Glutamatergic neuron (in vitro differentiated cells): ENCODE measurements at regions not wholly inside any gene's neighbourhood (a gene's known extent, or its start where the extent isn't known, plus 50 kb on each side); places are given as distances from the start of the nearest gene placed in this dataset.

Source experiments
- DNase-seq: peaks from one replicate; pipeline ENCODE4 v3.0.0; 2022
- H3K27ac Mint-ChIP-seq: one replicate; pipeline ENCODE4 v1.8.0; 2020; ENCODE audit warnings: mild to moderate bottlenecking, mixed read lengths, inconsistent platforms; ENCODE audit not compliant: unreplicated experiment
- H3K27me3 Mint-ChIP-seq: one replicate; pipeline ENCODE4 v1.8.0; 2020; ENCODE audit warnings: mild to moderate bottlenecking, moderate library complexity, mixed read lengths, inconsistent platforms; ENCODE audit not compliant: unreplicated experiment
- H3K36me3 Mint-ChIP-seq: one replicate; pipeline ENCODE4 v1.8.0; 2020; ENCODE audit warnings: mild to moderate bottlenecking, mixed read lengths, inconsistent platforms; ENCODE audit not compliant: unreplicated experiment
- H3K4me1 Mint-ChIP-seq: one replicate; pipeline ENCODE4 v1.8.0; 2020; ENCODE audit warnings: mild to moderate bottlenecking, low read depth, mixed read lengths, inconsistent platforms; ENCODE audit not compliant: unreplicated experiment
- H3K4me3 Mint-ChIP-seq: one replicate; pipeline ENCODE4 v1.8.0; 2020; ENCODE audit warnings: mild to moderate bottlenecking, mixed read lengths, inconsistent platforms; ENCODE audit not compliant: unreplicated experiment
- H3K9me3 Mint-ChIP-seq: one replicate; pipeline ENCODE4 v1.8.0; 2020; ENCODE audit warnings: mild to moderate bottlenecking, moderate library complexity, mixed read lengths, inconsistent platforms; ENCODE audit not compliant: unreplicated experiment
- TF ChIP-seq, protein P1 (sequence below): fragments of 200-600 bp; sonication (generic); IDR thresholded peaks from one replicate; pipeline ENCODE4 v1.5.0; 2021; ENCODE audit not compliant: partially characterized antibody, unreplicated experiment

DNA sequence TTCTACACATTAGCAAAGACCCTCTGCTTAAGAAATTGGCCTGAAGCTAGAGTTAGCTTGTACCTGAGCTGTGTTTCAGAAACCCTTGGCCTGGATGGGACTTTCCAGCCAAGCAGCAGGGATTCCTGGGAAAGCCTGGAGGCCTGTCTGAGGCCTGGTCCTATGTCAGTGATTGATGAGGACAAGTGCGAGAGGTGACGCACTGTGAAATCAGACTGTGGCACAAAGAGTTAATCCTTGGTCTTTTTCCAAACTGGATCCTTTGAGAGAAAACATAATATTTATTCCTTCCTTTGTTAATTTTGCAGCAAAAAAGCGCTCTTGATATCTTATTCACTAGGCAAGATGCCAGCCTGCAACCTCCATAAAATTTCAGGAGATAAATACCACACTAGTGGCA, 225.0 kb upstream of the ATP11B start:
- no peak for DNase-seq
- no peaks in the 10 kb centered on the region for H3K36me3 Mint-ChIP-seq
- no peak overlapping the region for H3K27ac Mint-ChIP-seq
- TF ChIP-seq, protein P1, sequence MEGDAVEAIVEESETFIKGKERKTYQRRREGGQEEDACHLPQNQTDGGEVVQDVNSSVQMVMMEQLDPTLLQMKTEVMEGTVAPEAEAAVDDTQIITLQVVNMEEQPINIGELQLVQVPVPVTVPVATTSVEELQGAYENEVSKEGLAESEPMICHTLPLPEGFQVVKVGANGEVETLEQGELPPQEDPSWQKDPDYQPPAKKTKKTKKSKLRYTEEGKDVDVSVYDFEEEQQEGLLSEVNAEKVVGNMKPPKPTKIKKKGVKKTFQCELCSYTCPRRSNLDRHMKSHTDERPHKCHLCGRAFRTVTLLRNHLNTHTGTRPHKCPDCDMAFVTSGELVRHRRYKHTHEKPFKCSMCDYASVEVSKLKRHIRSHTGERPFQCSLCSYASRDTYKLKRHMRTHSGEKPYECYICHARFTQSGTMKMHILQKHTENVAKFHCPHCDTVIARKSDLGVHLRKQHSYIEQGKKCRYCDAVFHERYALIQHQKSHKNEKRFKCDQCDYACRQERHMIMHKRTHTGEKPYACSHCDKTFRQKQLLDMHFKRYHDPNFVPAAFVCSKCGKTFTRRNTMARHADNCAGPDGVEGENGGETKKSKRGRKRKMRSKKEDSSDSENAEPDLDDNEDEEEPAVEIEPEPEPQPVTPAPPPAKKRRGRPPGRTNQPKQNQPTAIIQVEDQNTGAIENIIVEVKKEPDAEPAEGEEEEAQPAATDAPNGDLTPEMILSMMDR: no peak
- H3K4me3 Mint-ChIP-seq: no peak overlapping the region
- H3K9me3 Mint-ChIP-seq: peaks cover 3% of the 10 kb centered on the region
- no peaks in the 10 kb centered on the region for H3K27me3 Mint-ChIP-seq
- H3K4me1 Mint-ChIP-seq: no peaks in the 10 kb centered on the region

DNA sequence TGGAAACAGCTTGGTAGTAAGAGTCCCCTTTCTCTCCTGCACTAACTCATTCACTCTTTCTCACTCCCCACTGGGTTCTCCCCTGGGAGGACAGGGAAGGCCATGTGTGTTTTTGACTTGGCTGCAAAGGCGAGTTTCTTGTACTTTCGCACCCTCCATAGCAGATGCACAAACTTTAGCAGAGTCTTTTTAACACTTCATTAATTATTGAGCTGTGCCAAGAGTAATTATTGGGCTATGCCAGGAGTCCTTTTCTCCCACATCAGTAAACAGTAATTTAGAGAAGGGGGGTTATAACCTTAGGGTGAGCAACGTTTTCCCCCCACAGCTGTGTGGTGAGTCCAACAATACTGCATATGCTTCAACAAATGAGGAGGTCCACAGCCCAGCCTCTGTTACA, 224.4 kb upstream of the ATP11B start:
- H3K9me3 Mint-ChIP-seq: peaks cover 3% of the 10 kb centered on the region
- no peaks in the 10 kb centered on the region for H3K27me3 Mint-ChIP-seq
- H3K36me3 Mint-ChIP-seq: no peaks in the 10 kb centered on the region
- H3K27ac Mint-ChIP-seq: no peak overlapping the region
- TF ChIP-seq, protein P1: no peak
- no peak for DNase-seq
- no peak overlapping the region for H3K4me3 Mint-ChIP-seq
- no peaks in the 10 kb centered on the region for H3K4me1 Mint-ChIP-seq

DNA sequence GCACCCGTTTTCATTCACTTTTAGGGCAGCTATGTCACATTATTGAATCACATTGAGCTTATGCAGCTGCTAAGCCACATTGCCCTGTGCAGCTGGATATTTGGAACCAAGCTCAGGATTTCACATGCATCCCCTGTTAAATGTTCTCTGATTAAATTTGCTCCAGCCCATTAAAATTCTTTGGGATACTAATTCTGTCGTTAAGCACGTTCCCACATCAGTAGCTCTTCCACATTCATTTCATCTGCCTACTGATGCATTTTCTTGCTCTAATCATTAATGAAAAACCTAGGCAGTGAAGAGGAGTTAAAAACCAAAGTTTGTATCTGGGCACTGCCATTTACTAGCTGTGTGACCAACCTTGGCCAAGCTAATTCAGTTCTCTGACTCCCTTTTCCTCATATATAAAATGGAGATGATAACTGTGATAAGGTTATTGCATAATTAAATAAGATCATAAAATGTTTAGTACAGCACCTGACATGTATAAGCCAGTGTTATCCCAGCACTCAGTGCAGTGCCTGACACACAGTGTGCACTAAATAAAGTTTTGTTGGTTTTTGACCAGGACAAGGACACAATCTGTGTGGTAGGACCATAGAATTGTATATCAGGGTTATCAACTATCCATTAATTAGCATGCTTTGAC, 222.2 kb upstream of the ATP11B start:
- H3K4me3 Mint-ChIP-seq: no peak overlapping the region
- TF ChIP-seq, protein P1: no peak
- no peaks in the 10 kb centered on the region for H3K36me3 Mint-ChIP-seq
- no peak overlapping the region for H3K27ac Mint-ChIP-seq
- no peaks in the 10 kb centered on the region for H3K4me1 Mint-ChIP-seq
- no peak for DNase-seq
- peaks cover 3% of the 10 kb centered on the region for H3K9me3 Mint-ChIP-seq
- no peaks in the 10 kb centered on the region for H3K27me3 Mint-ChIP-seq

DNA sequence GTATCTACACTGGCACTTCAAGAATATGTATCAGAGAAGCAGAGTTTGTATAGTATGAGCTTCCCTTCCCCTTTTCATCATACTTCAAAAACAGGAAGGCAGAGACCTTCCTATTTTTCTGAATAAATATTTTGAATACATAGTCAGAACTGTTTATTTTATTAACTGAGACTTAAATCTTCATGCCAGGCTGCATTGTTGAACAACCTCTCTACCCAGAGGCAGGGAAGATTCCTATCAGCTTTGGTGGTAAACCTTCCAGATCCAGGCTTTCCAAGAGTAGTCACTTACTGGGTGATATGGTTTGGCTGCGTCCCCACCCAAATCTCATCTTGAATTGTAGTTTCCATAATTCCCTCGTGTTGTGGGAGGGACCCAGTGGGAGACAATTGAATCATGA, 217.4 kb upstream of the ATP11B start:
- Mint-ChIP-seq H3K4me1 (no peaks in the 10 kb centered on the region), H3K36me3 (no peaks in the 10 kb centered on the region), H3K9me3 (peaks cover 3% of the 10 kb centered on the region), H3K4me3 (no peak overlapping the region), H3K27ac (no peak overlapping the region), H3K27me3 (no peaks in the 10 kb centered on the region)
- no peak for DNase-seq
- TF ChIP-seq, protein P1: no peak

DNA sequence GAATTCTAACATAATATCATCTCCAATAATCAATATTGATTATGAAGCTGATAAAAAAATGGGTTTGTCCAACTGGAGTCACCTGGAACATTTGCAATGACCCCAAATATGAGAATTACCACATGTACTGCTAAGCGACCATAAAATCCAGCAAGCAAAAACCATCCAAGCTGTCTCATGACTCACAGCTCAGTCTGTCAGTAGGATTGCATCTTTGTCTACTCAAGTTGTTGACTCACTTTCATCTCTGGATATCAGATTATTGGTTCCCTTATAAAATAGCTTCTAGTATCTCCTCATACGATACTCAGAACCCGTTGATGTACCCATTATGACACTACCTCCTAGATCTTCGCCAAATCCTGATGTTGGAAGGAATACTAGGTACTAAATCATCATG, 209.8 kb upstream of the ATP11B start:
- H3K36me3 Mint-ChIP-seq: no peaks in the 10 kb centered on the region
- no peaks in the 10 kb centered on the region for H3K4me1 Mint-ChIP-seq
- no peaks in the 10 kb centered on the region for H3K27me3 Mint-ChIP-seq
- H3K4me3 Mint-ChIP-seq: no peak overlapping the region
- no peak overlapping the region for H3K27ac Mint-ChIP-seq
- no peak for DNase-seq
- H3K9me3 Mint-ChIP-seq: no peaks in the 10 kb centered on the region
- TF ChIP-seq, protein P1: no peak
